ENCODE measurements at regions not wholly inside any gene's neighbourhood (a gene's known extent, or its start where the extent isn't known, plus 50 kb on each side); places are given as distances from the start of the nearest gene placed in this dataset.

DNA sequence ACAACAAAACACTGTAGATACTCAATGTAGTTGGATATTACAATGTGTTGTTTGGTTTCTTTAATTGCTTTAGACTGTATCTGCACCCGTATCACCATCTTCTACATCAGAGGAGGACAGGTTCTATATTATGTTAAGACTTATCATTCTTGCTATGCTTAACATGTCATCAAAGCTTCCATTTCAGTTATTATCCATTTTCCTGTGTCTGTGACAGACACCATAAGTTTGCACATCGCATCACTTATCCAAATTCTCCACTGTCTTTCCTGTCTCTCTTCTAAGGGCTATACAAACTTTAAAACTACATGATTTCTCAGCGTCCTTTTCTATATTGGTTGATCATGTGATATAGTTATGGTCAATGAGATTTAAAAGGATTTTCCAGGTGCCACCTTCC lies 719.0 kb downstream of the TBC1D32 start:
- no peak for TF ChIP-seq USF2 (CRISPR knock-in tag; IDR thresholded peaks at IDR 0.05)
- TF ChIP-seq, protein P1, sequence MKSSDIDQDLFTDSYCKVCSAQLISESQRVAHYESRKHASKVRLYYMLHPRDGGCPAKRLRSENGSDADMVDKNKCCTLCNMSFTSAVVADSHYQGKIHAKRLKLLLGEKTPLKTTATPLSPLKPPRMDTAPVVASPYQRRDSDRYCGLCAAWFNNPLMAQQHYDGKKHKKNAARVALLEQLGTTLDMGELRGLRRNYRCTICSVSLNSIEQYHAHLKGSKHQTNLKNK (CRISPR knock-in tag; IDR thresholded peaks at IDR 0.05) = no peak
- no peaks in the 10 kb centered on the region for H3K36me3 Mint-ChIP-seq
- H3K4me3 Mint-ChIP-seq = no peak overlapping the region
- peaks cover 8% of the 10 kb centered on the region for H3K4me1 Mint-ChIP-seq
- no peak overlapping the region for H3K27ac Mint-ChIP-seq
- ChIA-PET POLR2A (no interaction called here), CTCF (no interaction called here)
- ATAC-seq = no peak
- H3K9me3 Mint-ChIP-seq = no peaks in the 10 kb centered on the region
- no peaks in the 10 kb centered on the region for H3K27me3 Mint-ChIP-seq (ENCODE audit: low read depth)
- no peak for DNase-seq (ENCODE audit: low spot score)

DNA sequence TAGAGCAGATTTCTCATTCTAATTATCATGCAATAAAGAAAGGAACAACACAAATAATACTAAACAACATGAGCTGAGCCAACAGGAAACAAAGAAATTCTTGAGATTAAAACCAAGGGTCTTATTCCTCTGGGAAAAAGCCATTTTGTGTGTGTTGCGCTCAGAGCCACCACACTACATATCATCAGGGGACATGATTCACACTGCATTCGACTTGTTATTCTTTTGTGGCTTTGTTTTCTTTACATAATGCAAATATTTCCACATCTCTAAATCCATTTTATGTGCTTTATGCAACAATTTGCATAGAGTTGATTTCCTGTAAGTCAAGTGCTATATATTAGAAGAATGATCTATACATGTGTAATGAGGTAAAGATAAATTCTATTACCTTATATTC lies 719.6 kb downstream of the TBC1D32 start:
- H3K9me3 Mint-ChIP-seq = no peaks in the 10 kb centered on the region
- DNase-seq (ENCODE audit: low spot score) = no peak
- H3K27ac Mint-ChIP-seq = no peak overlapping the region
- H3K36me3 Mint-ChIP-seq = no peaks in the 10 kb centered on the region
- H3K4me3 Mint-ChIP-seq = no peak overlapping the region
- H3K4me1 Mint-ChIP-seq = peaks cover 6% of the 10 kb centered on the region
- no peak for TF ChIP-seq MXD4 (CRISPR knock-in tag; IDR thresholded peaks at IDR 0.05; ENCODE audit: borderline replicate concordance)
- TF ChIP-seq MYBL2 (CRISPR knock-in tag; IDR thresholded peaks at IDR 0.05) = no peak
- no peak for TF ChIP-seq ETV6 (CRISPR knock-in tag; IDR thresholded peaks at IDR 0.05)
- no peak for TF ChIP-seq FOXJ3 (CRISPR knock-in tag; IDR thresholded peaks at IDR 0.05; ENCODE audit: borderline replicate concordance)
- no peak for TF ChIP-seq ATF1 (CRISPR knock-in tag; IDR thresholded peaks at IDR 0.05)
- no peak for TF ChIP-seq ZNF219 (CRISPR knock-in tag; IDR thresholded peaks at IDR 0.05; ENCODE audit: borderline replicate concordance)
- TF ChIP-seq HMGA2 (CRISPR knock-in tag; IDR thresholded peaks at IDR 0.05) = no peak
- no peak for TF ChIP-seq JUN (CRISPR knock-in tag; IDR thresholded peaks at IDR 0.05)
- TF ChIP-seq, protein P2, sequence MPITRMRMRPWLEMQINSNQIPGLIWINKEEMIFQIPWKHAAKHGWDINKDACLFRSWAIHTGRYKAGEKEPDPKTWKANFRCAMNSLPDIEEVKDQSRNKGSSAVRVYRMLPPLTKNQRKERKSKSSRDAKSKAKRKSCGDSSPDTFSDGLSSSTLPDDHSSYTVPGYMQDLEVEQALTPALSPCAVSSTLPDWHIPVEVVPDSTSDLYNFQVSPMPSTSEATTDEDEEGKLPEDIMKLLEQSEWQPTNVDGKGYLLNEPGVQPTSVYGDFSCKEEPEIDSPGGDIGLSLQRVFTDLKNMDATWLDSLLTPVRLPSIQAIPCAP (CRISPR knock-in tag; IDR thresholded peaks at IDR 0.05) = no peak
- TF ChIP-seq TEAD1 (CRISPR knock-in tag; IDR thresholded peaks at IDR 0.05) = no peak
- no peak for TF ChIP-seq AR (CRISPR knock-in tag; IDR thresholded peaks at IDR 0.05)
- TF ChIP-seq, protein P3, sequence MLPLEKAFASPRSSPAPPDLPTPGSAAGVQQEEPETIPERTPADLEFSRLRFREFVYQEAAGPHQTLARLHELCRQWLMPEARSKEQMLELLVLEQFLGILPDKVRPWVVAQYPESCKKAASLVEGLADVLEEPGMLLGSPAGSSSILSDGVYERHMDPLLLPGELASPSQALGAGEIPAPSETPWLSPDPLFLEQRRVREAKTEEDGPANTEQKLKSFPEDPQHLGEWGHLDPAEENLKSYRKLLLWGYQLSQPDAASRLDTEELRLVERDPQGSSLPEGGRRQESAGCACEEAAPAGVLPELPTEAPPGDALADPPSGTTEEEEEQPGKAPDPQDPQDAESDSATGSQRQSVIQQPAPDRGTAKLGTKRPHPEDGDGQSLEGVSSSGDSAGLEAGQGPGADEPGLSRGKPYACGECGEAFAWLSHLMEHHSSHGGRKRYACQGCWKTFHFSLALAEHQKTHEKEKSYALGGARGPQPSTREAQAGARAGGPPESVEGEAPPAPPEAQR (CRISPR knock-in tag; IDR thresholded peaks at IDR 0.05) = no peak
- no peak for TF ChIP-seq FOXP1 (CRISPR knock-in tag; IDR thresholded peaks at IDR 0.05; ENCODE audit: borderline replicate concordance)
- no peak for TF ChIP-seq GRHL2 (CRISPR knock-in tag; IDR thresholded peaks at IDR 0.05; ENCODE audit: insufficient replicate concordance, severe bottlenecking)
- TF ChIP-seq, protein P4, sequence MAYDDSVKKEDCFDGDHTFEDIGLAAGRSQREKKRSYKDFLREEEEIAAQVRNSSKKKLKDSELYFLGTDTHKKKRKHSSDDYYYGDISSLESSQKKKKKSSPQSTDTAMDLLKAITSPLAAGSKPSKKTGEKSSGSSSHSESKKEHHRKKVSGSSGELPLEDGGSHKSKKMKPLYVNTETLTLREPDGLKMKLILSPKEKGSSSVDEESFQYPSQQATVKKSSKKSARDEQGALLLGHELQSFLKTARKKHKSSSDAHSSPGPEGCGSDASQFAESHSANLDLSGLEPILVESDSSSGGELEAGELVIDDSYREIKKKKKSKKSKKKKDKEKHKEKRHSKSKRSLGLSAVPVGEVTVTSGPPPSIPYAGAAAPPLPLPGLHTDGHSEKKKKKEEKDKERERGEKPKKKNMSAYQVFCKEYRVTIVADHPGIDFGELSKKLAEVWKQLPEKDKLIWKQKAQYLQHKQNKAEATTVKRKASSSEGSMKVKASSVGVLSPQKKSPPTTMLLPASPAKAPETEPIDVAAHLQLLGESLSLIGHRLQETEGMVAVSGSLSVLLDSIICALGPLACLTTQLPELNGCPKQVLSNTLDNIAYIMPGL (CRISPR knock-in tag; IDR thresholded peaks at IDR 0.05) = no peak
- H3K27me3 Mint-ChIP-seq (ENCODE audit: low read depth) = no peaks in the 10 kb centered on the region
- no peak for ATAC-seq
- POLR2A ChIA-PET = no interaction called here
- CTCF ChIA-PET = no interaction called here
